HepG2 (cell line): ENCODE measurements at regions not wholly inside any gene's neighbourhood (a gene's known extent, or its start where the extent isn't known, plus 50 kb on each side); places are given as distances from the start of the nearest gene placed in this dataset.

ENCODE experiments used
- ATAC-seq: fragments of 200-7000 bp; cut with Tn5 transposase; 3 replicates; pipeline ENCODE4 v1.9.1; 2020; ENCODE audit warnings: mild to moderate bottlenecking, moderate library complexity
- BruUV-seq: library from RNA; stranded (reverse); fragments of 400-500 nt; replicated peaks from 2 replicates; lab custom pipeline; 2021; lab: Mats Ljungman, UMichigan
- CTCF ChIA-PET: fragments of 300-600 bp; formaldehyde crosslinking; extraction: SDS; loops from one replicate; lab custom pipeline; 2021; ENCODE audit warnings: low total read pairs, inconsistent platforms, low intra/inter-chr PET ratio; lab: Yijun Ruan, JAX
- POLR2A ChIA-PET: fragments of 350-600 bp; sonication (Branson Sonifier 250); formaldehyde crosslinking; loops from one replicate; lab custom pipeline; 2020; ENCODE audit warnings: antibody characterized with exemption, inconsistent platforms; lab: Yijun Ruan, JAX
- DNase-seq: peaks from one replicate; pipeline ENCODE4 v3.0.0-alpha.2; 2015; ENCODE audit warnings: low spot score
- FAIRE-seq: peaks from 3 replicates; lab custom pipeline; 2011; peaks lifted over from hg19 to GRCh38; lab: Jason Lieb, UNC
- H2AFZ ChIP-seq: one replicate; pipeline ENCODE4 v1.6.1; 2011; ENCODE audit warnings: low read length, inconsistent platforms
- H3K27ac ChIP-seq: fragments of 300-600 bp; 3 replicates; pipeline ENCODE4 v1.8.0; 2011; ENCODE audit warnings: mixed run types, mild to moderate bottlenecking, mixed read lengths, low read length, inconsistent platforms; ENCODE audit not compliant: insufficient read depth; ENCODE audit errors: extremely low read length
- H3K27me3 ChIP-seq, 2 experiments: fragments of 200-600 bp in 1 of 2; 2 replicates in 1 of 2; 3 replicates in 1 of 2; pipeline versions ENCODE4 v1.6.0 to v1.8.0; 2011; ENCODE audit warnings: low read length in 2 of 2, mild to moderate bottlenecking in 2 of 2, moderate library complexity in 2 of 2, inconsistent platforms in 1 of 2; ENCODE audit not compliant: insufficient read depth in 2 of 2, control insufficient read depth in 1 of 2
- H3K36me3 ChIP-seq, 2 experiments: fragments of 200-600 bp in 1 of 2; replicated peaks in 1 of 2; 2 replicates in 1 of 2; 3 replicates in 1 of 2; pipeline versions ENCODE4 v1.5.1 to v1.8.0; 2011; ENCODE audit warnings: low read length in 2 of 2, inconsistent platforms in 1 of 2; ENCODE audit not compliant: insufficient read depth in 2 of 2, control insufficient read depth in 1 of 2
- H3K4me1 ChIP-seq: 2 replicates; pipeline ENCODE4 v1.5.1; 2012; ENCODE audit warnings: low read length, inconsistent platforms; ENCODE audit not compliant: insufficient read depth
- H3K4me2 ChIP-seq: 2 replicates; pipeline ENCODE4 v1.6.0; 2011; ENCODE audit warnings: low read depth, low read length, inconsistent platforms
- H3K4me3 ChIP-seq, 3 experiments: fragments of 200-600 bp in 1 of 3; sonication (generic), shearing (Covaris generic) in 1 of 3; replicated peaks in 1 of 3; 2 replicates each; pipeline ENCODE4 v1.5.1; 2011 to 2016; ENCODE audit warnings: low read length in 3 of 3, inconsistent platforms in 2 of 3, low read depth in 2 of 3, mild to moderate bottlenecking in 2 of 3, control low read depth in 1 of 3, mixed read lengths in 1 of 3; ENCODE audit not compliant: insufficient read depth in 1 of 3
- H3K79me2 ChIP-seq: one replicate; pipeline ENCODE4 v1.6.1; 2011; ENCODE audit warnings: low read length, inconsistent platforms; ENCODE audit not compliant: insufficient read depth
- H3K9ac ChIP-seq: 2 replicates; pipeline ENCODE4 v1.6.0; 2011; ENCODE audit warnings: mild to moderate bottlenecking, low read depth, low read length, inconsistent platforms; ENCODE audit not compliant: insufficient read depth
- H3K9me3 ChIP-seq: 2 replicates; pipeline ENCODE4 v1.5.1; 2012; ENCODE audit warnings: mild to moderate bottlenecking, low read length
- H4K20me1 ChIP-seq: 2 replicates; pipeline ENCODE4 v1.6.0; 2011; ENCODE audit warnings: inconsistent platforms, mild to moderate bottlenecking, low read length, moderate library complexity; ENCODE audit not compliant: insufficient read depth
- CCAR2 ChIP-seq: fragments of 200-400 bp; formaldehyde crosslinking; optimal IDR thresholded peaks from 2 replicates; pipeline ENCODE3; 2018; ENCODE audit warnings: low read depth, mild to moderate bottlenecking, low read length, moderate library complexity
- DBP ChIP-seq: sonication (generic); formaldehyde crosslinking; IDR thresholded peaks from 2 replicates; pipeline ENCODE4 v1.4.0; 2020; ENCODE audit warnings: missing genetic modification reagents; ENCODE audit errors: not compliant biosample characterization
- GABPA ChIP-seq, 2 experiments: IDR thresholded peaks; 2 replicates each; pipeline ENCODE4 v1.6.1; 2011 to 2016; ENCODE audit warnings: low read depth in 2 of 2, low read length in 1 of 2, missing biosample characterization in 1 of 2, missing genetic modification characterization in 1 of 2
- GATAD2A ChIP-seq: IDR thresholded peaks from 2 replicates; pipeline ENCODE4 v1.6.1; 2016
- NR1H2 ChIP-seq: sonication (generic); formaldehyde crosslinking; IDR thresholded peaks from 2 replicates; pipeline ENCODE4 v1.8.1; 2022; ENCODE audit warnings: low read depth, missing genetic modification reagents, borderline replicate concordance
- PAXIP1 ChIP-seq: sonication (generic); formaldehyde crosslinking; conservative IDR thresholded peaks from 2 replicates; pipeline ENCODE4 v1.4.0; 2020; ENCODE audit warnings: mild to moderate bottlenecking, missing genetic modification reagents, moderate library complexity
- TGIF2 ChIP-seq: IDR thresholded peaks from 2 replicates; pipeline ENCODE4 v1.6.1; 2016; ENCODE audit warnings: control low read depth, missing compliant biosample characterization
- THRA ChIP-seq: sonication (generic); formaldehyde crosslinking; IDR thresholded peaks from 2 replicates; pipeline ENCODE4 v1.4.0; 2020; ENCODE audit warnings: missing genetic modification reagents, borderline replicate concordance
- THYN1 ChIP-seq: sonication (generic); formaldehyde crosslinking; IDR thresholded peaks from 2 replicates; pipeline ENCODE4 v1.8.1; 2023; ENCODE audit warnings: low read depth, mild to moderate bottlenecking, moderate library complexity, missing genetic modification reagents, borderline replicate concordance
- ZNF441 ChIP-seq: sonication (generic); formaldehyde crosslinking; IDR thresholded peaks from 2 replicates; pipeline ENCODE4 v1.7.0; 2021; ENCODE audit warnings: missing genetic modification reagents, borderline replicate concordance
- ZNF614 ChIP-seq: IDR thresholded peaks from 2 replicates; pipeline ENCODE4 v1.6.1; 2018; ENCODE audit warnings: missing biosample characterization, missing genetic modification reagents, inconsistent platforms, borderline replicate concordance
- ZNF670 ChIP-seq: sonication (generic); formaldehyde crosslinking; IDR thresholded peaks from 2 replicates; pipeline ENCODE4 v1.8.0; 2022; ENCODE audit warnings: mild to moderate bottlenecking, missing genetic modification reagents, borderline replicate concordance
- ZNF781 ChIP-seq: sonication (generic); formaldehyde crosslinking; IDR thresholded peaks from 2 replicates; pipeline ENCODE4 v1.5.1; 2020; ENCODE audit warnings: borderline replicate concordance, mild to moderate bottlenecking, missing genetic modification reagents; ENCODE audit errors: not compliant biosample characterization
- ZNF891 ChIP-seq: sonication (generic); formaldehyde crosslinking; IDR thresholded peaks from 2 replicates; pipeline ENCODE4 v1.5.0; 2020; ENCODE audit warnings: mild to moderate bottlenecking, missing genetic modification reagents
- WGBS: methylation state at CpG from one replicate; pipeline ENCODE4 v1.1.6; 2017; ENCODE audit warnings: low lambda C conversion rate; 5-methylcytosine and 5-hydroxymethylcytosine counted together
- in situ Hi-C: cut with HindIII; loops from 2 replicates; pipeline ENCODE4 v1.10.0; 2017; ENCODE audit warnings: low pct_unique_long_range_greater_than_20kb; ENCODE audit not compliant: extremely low pct_ligation_motif_present
- intact Hi-C: fragments of 100-400 bp; cut with micrococcal nuclease; formaldehyde crosslinking; loops from one replicate; pipeline ENCODE4 v1.10.0; 2022; ENCODE audit not compliant: unreplicated experiment
- TF ChIP-seq, protein P1 (sequence below): sonication (generic); formaldehyde crosslinking; IDR thresholded peaks from 2 replicates; pipeline ENCODE4 v1.4.0; 2020; ENCODE audit warnings: missing genetic modification reagents
- TF ChIP-seq, protein P2 (sequence below): IDR thresholded peaks from 2 replicates; pipeline ENCODE4 v1.6.1; 2016; ENCODE audit warnings: control low read depth

DNA sequence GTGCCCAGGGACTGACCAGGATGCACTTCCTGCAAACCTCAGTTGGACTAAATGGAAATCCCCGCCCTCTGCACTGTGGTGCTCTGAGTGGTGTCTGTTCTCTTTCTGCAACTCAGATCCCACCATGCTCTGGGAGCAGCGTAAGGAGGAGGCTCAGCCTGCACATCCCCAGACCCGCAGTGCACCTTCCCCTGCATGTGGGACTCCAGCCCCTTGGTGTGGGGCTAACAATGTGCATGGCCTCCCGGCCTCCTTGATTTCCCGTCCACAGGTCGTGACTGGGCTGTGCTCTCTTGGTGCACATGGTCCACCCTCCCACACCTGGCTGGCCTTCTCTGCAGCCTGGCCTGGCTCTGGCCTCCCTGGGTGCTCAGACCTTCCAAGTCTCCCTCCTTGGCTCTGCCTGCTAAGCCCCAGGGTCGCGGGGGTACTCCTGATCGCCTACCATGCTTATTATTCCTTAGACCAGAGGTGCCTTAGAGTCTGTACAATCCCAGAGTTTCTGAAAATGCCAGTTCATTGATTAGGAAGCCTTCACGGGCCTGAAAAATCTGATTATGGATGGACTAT is 397.5 kb downstream of the IRX2 start:
- Histone ChIP-seq H2AFZ (no peak overlapping the region), H3K27ac (no peak overlapping the region), H3K9me3 (no peaks in the 10 kb centered on the region), H3K4me2 (no peak overlapping the region), H3K36me3 (no peaks in the 10 kb centered on the region), H3K9ac (no peak overlapping the region), H3K79me2 (no peaks in the 10 kb centered on the region), H3K4me3 (no peak overlapping the region), H3K27me3 (no peaks in the 10 kb centered on the region), H4K20me1 (no peaks in the 10 kb centered on the region), H3K4me1 (peaks cover 21% of the 10 kb centered on the region)
- 61% methylated on average over 2 of the region's 10 CpGs for WGBS
- FAIRE-seq: no peak
- TF ChIP-seq, protein P1, sequence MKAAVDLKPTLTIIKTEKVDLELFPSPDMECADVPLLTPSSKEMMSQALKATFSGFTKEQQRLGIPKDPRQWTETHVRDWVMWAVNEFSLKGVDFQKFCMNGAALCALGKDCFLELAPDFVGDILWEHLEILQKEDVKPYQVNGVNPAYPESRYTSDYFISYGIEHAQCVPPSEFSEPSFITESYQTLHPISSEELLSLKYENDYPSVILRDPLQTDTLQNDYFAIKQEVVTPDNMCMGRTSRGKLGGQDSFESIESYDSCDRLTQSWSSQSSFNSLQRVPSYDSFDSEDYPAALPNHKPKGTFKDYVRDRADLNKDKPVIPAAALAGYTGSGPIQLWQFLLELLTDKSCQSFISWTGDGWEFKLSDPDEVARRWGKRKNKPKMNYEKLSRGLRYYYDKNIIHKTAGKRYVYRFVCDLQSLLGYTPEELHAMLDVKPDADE (CRISPR knock-in tag): no peak
- TF ChIP-seq ZNF891 (CRISPR knock-in tag) (no peak), CCAR2 (no peak), ZNF781 (no peak), THYN1 (no peak), PAXIP1 (no peak), TGIF2 (no peak), GABPA (IDR thresholded peaks at IDR 0.05; ENCODE audit: low read depth, low read length) (no peak), GABPA (CRISPR knock-in tag; IDR thresholded peaks at IDR 0.05; ENCODE audit: low read depth) (no peak), NR1H2 (CRISPR knock-in tag) (no peak), ZNF441 (CRISPR knock-in tag) (no peak), ZNF670 (CRISPR knock-in tag) (no peak), THRA (no peak), DBP (no peak), GATAD2A (CRISPR knock-in tag) (no peak), ZNF614 (CRISPR knock-in tag) (no peak)
- TF ChIP-seq, protein P2, sequence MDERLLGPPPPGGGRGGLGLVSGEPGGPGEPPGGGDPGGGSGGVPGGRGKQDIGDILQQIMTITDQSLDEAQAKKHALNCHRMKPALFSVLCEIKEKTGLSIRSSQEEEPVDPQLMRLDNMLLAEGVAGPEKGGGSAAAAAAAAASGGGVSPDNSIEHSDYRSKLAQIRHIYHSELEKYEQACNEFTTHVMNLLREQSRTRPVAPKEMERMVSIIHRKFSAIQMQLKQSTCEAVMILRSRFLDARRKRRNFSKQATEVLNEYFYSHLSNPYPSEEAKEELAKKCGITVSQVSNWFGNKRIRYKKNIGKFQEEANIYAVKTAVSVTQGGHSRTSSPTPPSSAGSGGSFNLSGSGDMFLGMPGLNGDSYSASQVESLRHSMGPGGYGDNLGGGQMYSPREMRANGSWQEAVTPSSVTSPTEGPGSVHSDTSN (CRISPR knock-in tag): no peak
- ChIA-PET POLR2A (no interaction called here), CTCF (no interaction called here)
- no peak for DNase-seq
- no TSS peak for BruUV-seq
- in situ Hi-C loops (no loop called here), intact Hi-C loops (no loop called here)
- no peak for ATAC-seq
